Fibroblast of villous mesenchyme (primary cell): ENCODE measurements at regions not wholly inside any gene's neighbourhood (a gene's known extent, or its start where the extent isn't known, plus 50 kb on each side); places are given as distances from the start of the nearest gene placed in this dataset.

Experiments
- DNase-seq: peaks from one replicate; pipeline ENCODE4 v3.0.0-alpha.2; 2010; ENCODE audit warnings: low read depth
- H3K4me3 ChIP-seq: 2 replicates; pipeline ENCODE4 v1.5.1; 2011; ENCODE audit warnings: low read depth, mild to moderate bottlenecking, low read length
- TF ChIP-seq, protein P1 (sequence below): IDR thresholded peaks from 2 replicates; pipeline ENCODE4 v1.5.1; 2012; ENCODE audit warnings: low read depth, mild to moderate bottlenecking, low read length; ENCODE audit not compliant: insufficient read depth

DNA sequence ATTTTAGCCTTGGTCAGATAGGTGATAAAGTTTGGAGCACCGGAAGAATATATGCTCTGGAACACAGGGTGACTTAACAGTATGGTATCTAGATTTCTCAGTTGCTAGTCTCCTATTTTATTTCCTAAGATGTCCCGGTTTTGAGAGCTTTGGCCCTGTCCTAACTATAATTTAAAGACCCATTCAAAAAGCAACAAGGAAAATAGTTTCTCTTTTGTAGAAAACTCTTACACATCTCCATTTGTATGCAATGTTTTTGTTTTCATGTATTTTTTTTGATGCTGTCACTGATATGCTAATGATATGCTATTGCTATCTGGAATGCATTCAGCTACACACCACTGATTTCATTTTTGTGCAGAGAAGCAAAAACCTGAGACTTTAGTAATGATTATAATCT is 237.8 kb downstream of the GPD2 start:
- H3K4me3 ChIP-seq, result no peak overlapping the region
- DNase-seq, result no peak
- TF ChIP-seq, protein P1, sequence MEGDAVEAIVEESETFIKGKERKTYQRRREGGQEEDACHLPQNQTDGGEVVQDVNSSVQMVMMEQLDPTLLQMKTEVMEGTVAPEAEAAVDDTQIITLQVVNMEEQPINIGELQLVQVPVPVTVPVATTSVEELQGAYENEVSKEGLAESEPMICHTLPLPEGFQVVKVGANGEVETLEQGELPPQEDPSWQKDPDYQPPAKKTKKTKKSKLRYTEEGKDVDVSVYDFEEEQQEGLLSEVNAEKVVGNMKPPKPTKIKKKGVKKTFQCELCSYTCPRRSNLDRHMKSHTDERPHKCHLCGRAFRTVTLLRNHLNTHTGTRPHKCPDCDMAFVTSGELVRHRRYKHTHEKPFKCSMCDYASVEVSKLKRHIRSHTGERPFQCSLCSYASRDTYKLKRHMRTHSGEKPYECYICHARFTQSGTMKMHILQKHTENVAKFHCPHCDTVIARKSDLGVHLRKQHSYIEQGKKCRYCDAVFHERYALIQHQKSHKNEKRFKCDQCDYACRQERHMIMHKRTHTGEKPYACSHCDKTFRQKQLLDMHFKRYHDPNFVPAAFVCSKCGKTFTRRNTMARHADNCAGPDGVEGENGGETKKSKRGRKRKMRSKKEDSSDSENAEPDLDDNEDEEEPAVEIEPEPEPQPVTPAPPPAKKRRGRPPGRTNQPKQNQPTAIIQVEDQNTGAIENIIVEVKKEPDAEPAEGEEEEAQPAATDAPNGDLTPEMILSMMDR, result no peak

DNA sequence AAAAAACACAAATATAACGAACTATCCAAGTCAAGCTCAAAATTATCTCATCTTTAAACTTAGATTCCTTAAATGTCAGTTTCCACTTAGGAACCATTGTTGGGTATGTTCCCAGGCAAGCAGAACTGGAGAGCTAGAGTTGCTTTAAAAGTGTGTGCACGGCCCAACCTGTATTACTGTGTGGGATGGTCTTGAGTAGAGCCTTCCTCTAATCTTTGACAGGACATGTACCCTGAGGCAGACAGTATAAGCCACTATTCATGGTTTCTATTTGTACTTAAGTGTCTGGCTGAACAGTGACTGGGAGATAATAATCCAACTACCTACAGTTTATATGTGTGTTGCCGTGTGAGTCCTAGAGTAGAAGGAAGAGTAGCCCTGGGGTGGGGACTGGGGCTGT is 239.7 kb downstream of the GPD2 start:
- DNase-seq, result no peak
- no peak overlapping the region for H3K4me3 ChIP-seq
- TF ChIP-seq, protein P1, result no peak

DNA sequence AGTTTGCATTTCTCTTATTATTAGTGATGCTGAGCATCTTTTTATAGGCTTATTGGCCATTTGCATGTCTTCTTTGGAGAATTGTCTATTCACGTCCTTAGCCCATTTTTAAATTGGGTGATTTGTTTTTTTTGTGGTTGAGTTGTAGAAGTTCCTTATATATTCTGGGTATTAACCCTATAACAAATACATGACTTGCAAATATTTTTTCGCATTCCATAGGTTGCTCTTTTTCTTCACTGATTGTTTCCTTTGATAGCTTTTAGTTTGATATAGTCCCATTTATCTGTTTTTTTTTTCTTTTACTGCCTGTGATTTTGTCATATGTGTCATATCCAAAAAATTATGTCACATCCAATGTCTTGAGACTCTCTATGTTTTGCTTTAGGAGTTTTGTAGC is 243.6 kb downstream of the GPD2 start:
- H3K4me3 ChIP-seq, result no peak overlapping the region
- TF ChIP-seq, protein P1, result no peak
- no peak for DNase-seq

DNA sequence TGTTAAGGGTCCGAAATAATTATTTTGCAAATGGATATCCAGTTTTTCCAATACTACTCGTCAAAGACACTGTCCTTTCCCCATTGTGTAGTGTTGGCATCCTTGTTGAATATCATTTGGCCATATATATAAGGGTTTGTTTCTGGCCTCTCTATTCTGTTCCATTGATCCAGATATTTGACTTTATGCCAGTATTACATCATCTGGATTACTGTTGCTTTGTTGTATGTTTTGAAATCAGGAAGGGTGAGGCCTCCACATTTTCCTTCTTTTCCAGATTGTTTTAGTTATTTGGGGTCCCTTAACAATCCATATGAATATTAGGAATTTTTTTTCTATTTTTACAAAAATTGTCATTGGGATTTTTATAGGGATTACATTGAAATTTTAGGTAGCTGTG is 244.1 kb downstream of the GPD2 start:
- TF ChIP-seq, protein P1, result no peak
- no peak overlapping the region for H3K4me3 ChIP-seq
- DNase-seq, result no peak

DNA sequence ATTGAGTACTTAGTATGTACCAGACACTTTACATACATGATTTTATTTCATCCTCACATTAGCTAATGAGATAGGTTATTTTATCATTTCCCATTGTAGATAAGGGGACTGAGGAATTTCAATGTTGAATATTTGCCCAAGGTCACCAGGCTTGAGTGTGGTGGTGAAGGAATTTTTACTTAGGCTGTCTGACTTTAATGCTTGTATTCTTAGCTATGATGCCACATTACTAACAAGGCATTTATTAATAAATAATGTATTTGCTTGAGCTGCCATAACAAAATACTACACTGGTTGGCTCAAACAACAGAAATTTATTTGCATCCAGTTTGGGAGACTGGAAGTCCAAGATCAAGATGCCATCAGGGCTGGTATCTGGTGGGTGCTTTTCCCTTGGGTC is 250.9 kb downstream of the GPD2 start:
- TF ChIP-seq, protein P1, result no peak
- no peak for DNase-seq
- no peak overlapping the region for H3K4me3 ChIP-seq

DNA sequence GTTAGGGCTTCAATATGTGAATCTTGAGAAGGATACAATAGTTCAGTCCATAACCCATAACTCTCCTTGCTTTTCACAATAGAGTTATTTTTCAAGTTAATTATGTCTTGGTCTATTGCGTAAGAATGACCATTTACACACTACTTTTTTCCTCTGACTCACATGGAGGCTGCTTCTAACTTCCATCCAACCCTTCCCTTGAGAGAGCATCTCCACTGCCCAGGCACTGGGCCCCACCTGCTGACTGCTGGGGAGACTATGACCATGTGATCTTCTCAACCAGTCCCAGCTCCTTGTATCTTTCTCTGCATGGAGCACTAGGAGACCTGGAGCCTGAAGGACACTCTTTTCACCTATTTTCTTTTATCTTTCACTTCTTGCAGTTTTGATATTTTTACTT is 251.5 kb downstream of the GPD2 start:
- H3K4me3 ChIP-seq, result no peak overlapping the region
- peak; percentile 1 for DNase-seq
- TF ChIP-seq, protein P1, result no peak

DNA sequence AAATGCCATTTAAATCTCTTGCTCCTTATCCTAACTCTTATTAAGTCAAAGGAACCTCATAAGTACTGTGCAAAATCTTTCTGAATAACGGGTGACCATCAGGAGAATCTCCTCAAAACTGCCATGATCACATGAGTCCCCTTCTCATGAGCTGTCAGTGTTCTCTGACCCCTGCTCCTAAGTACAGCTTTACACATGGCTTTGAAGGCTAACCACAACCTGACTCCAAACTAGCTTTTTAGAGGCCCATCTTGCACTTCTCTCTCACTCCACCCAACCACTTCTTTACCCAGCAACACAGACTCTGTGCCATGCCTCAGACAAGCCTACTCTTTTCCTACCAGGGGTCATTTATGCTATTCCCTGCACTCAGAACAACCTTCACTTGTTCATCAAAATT is 253.8 kb downstream of the GPD2 start:
- TF ChIP-seq, protein P1, result no peak
- no peak overlapping the region for H3K4me3 ChIP-seq

More for the DNA sequence above, 253.8 kb downstream of the GPD2 start:
- DNase-seq, result no peak
